IMR-90 (cell line): ENCODE measurements at regions not wholly inside any gene's neighbourhood (a gene's known extent, or its start where the extent isn't known, plus 50 kb on each side); places are given as distances from the start of the nearest gene placed in this dataset.

Source experiments
- ATAC-seq: fragments of 200-7000 bp; cut with Tn5 transposase; 2 replicates; pipeline ENCODE4 v1.9.1; 2020; ENCODE audit warnings: low read depth, mild to moderate bottlenecking, moderate library complexity
- BruUV-seq: library from RNA; stranded (reverse); fragments of 400-500 nt; replicated peaks from 2 replicates; lab custom pipeline; 2021; lab: Mats Ljungman, UMichigan
- CTCF ChIA-PET: fragments of 300-600 bp; formaldehyde crosslinking; extraction: SDS; loops from one replicate; lab custom pipeline; 2021; ENCODE audit warnings: antibody characterized with exemption; lab: Yijun Ruan, JAX
- POLR2A ChIA-PET: fragments of 300-600 bp; sonication (Branson Sonifier 250); formaldehyde crosslinking; loops from one replicate; lab custom pipeline; 2022; ENCODE audit warnings: antibody characterized with exemption; ENCODE audit not compliant: unreplicated experiment; lab: Charles Lee
- DNase-seq: peaks from one replicate; pipeline ENCODE4 v3.0.0; 2013
- H2AFZ ChIP-seq: replicated peaks from 2 replicates; pipeline ENCODE3; 2013; ENCODE audit warnings: low read length, mild to moderate bottlenecking; ENCODE audit not compliant: poor library complexity
- H2AK5ac ChIP-seq: 2 replicates; pipeline ENCODE4 v1.6.1; 2013; ENCODE audit warnings: low read depth, low read length, inconsistent platforms
- H2AK9ac ChIP-seq: replicated peaks from 2 replicates; pipeline ENCODE3; 2013; ENCODE audit warnings: mild to moderate bottlenecking, low read depth, low read length, moderate library complexity; ENCODE audit not compliant: poor library complexity
- H2BK120ac ChIP-seq: 2 replicates; pipeline ENCODE4 v1.6.1; 2013; ENCODE audit warnings: low read depth, low read length, inconsistent platforms
- H2BK15ac ChIP-seq: 3 replicates; pipeline ENCODE4 v1.6.1; 2013; ENCODE audit warnings: low read depth, low read length, inconsistent platforms
- H2BK20ac ChIP-seq: 2 replicates; pipeline ENCODE4 v1.6.1; 2013; ENCODE audit warnings: low read depth, mild to moderate bottlenecking, inconsistent platforms, low read length, moderate library complexity
- H2BK5ac ChIP-seq: 2 replicates; pipeline ENCODE4 v1.6.1; 2013; ENCODE audit warnings: mild to moderate bottlenecking, low read depth, low read length, inconsistent platforms; ENCODE audit not compliant: poor library complexity, severe bottlenecking
- H3K14ac ChIP-seq: replicated peaks from 2 replicates; pipeline ENCODE4 v1.6.1; 2013; ENCODE audit warnings: low read depth, low read length, inconsistent platforms
- H3K18ac ChIP-seq: 2 replicates; pipeline ENCODE4 v1.6.1; 2013; ENCODE audit warnings: low read depth, low read length, control low read depth
- H3K23ac ChIP-seq: 2 replicates; pipeline ENCODE4 v1.6.1; 2013; ENCODE audit warnings: low read depth, low read length, inconsistent platforms
- H3K27ac ChIP-seq: 2 replicates; pipeline ENCODE4 v1.5.1; 2013; ENCODE audit warnings: mild to moderate bottlenecking, control low read depth, low read length; ENCODE audit not compliant: insufficient read depth
- H3K27me3 ChIP-seq: 2 replicates; pipeline ENCODE4 v1.6.1; 2013; ENCODE audit warnings: low read length; ENCODE audit not compliant: control insufficient read depth, insufficient read depth
- H3K36me3 ChIP-seq: 2 replicates; pipeline ENCODE4 v1.6.1; 2013; ENCODE audit warnings: low read length, mixed read lengths; ENCODE audit not compliant: control insufficient read depth, insufficient read depth
- H3K4ac ChIP-seq: 2 replicates; pipeline ENCODE4 v1.6.1; 2013; ENCODE audit warnings: low read depth, low read length, inconsistent platforms
- H3K4me1 ChIP-seq: 2 replicates; pipeline ENCODE4 v1.6.1; 2013; ENCODE audit warnings: low read length, mixed read lengths; ENCODE audit not compliant: control insufficient read depth, insufficient read depth
- H3K4me2 ChIP-seq: 2 replicates; pipeline ENCODE4 v1.6.1; 2013; ENCODE audit warnings: low read depth, mild to moderate bottlenecking, control low read depth, low read length, moderate library complexity
- H3K4me3 ChIP-seq: 2 replicates; pipeline ENCODE4 v1.5.1; 2013; ENCODE audit warnings: low read depth, mild to moderate bottlenecking, control low read depth, low read length, moderate library complexity; ENCODE audit not compliant: insufficient read depth
- H3K56ac ChIP-seq: 2 replicates; pipeline ENCODE4 v1.6.1; 2013; ENCODE audit warnings: low read length, inconsistent platforms; ENCODE audit not compliant: insufficient read depth; ENCODE audit errors: extremely low read depth
- H3K79me1 ChIP-seq, 2 experiments: 2 replicates each; pipeline ENCODE4 v1.6.1; 2013; ENCODE audit warnings: low read length in 2 of 2, inconsistent platforms in 1 of 2, low read depth in 1 of 2
- H3K9ac ChIP-seq: 2 replicates; pipeline ENCODE4 v1.6.1; 2013; ENCODE audit warnings: low read depth, low read length, control low read depth
- H3K9me1 ChIP-seq: 2 replicates; pipeline ENCODE4 v1.6.1; 2013; ENCODE audit warnings: low read length, inconsistent platforms; ENCODE audit not compliant: insufficient read depth
- H3K9me3 ChIP-seq: 2 replicates; pipeline ENCODE4 v1.6.1; 2013; ENCODE audit warnings: low read length; ENCODE audit not compliant: control insufficient read depth, insufficient read depth
- H4K20me1 ChIP-seq: 2 replicates; pipeline ENCODE4 v1.6.1; 2013; ENCODE audit warnings: low read length, inconsistent platforms; ENCODE audit not compliant: insufficient read depth
- H4K5ac ChIP-seq: 2 replicates; pipeline ENCODE4 v1.6.1; 2013; ENCODE audit warnings: mild to moderate bottlenecking, low read depth, low read length, control low read depth
- H4K8ac ChIP-seq, 2 experiments: 2 replicates each; pipeline ENCODE4 v1.6.1; 2013; ENCODE audit warnings: low read depth in 2 of 2, low read length in 2 of 2, control low read depth in 1 of 2, inconsistent platforms in 1 of 2
- H4K91ac ChIP-seq: 2 replicates; pipeline ENCODE4 v1.6.1; 2013; ENCODE audit warnings: low read depth, low read length, inconsistent platforms; ENCODE audit not compliant: insufficient read depth
- BHLHE40 ChIP-seq: fragments of 150-350 bp; IDR thresholded peaks from 2 replicates; pipeline ENCODE4 v1.6.1; 2016; ENCODE audit warnings: mild to moderate bottlenecking, low read depth, low read length
- CEBPB ChIP-seq: IDR thresholded peaks from 2 replicates; pipeline ENCODE4 v1.6.1; 2012; ENCODE audit warnings: low read depth, low read length, improper control_type of control experiment
- CHD1 ChIP-seq: IDR thresholded peaks from 2 replicates; pipeline ENCODE4 v1.6.1; 2012; ENCODE audit warnings: low read depth, low read length, improper control_type of control experiment
- ELK1 ChIP-seq: fragments of 150-350 bp; IDR thresholded peaks from 2 replicates; pipeline ENCODE4 v1.6.1; 2016; ENCODE audit warnings: low read depth, mild to moderate bottlenecking, low read length, moderate library complexity, borderline replicate concordance
- FOS ChIP-seq: fragments of 150-350 bp; IDR thresholded peaks from 2 replicates; pipeline ENCODE4 v1.6.1; 2016; ENCODE audit warnings: low read depth, low read length
- MAFK ChIP-seq: IDR thresholded peaks from 2 replicates; pipeline ENCODE4 v1.6.1; 2012; ENCODE audit warnings: low read depth, low read length, improper control_type of control experiment
- MAZ ChIP-seq: IDR thresholded peaks from 2 replicates; pipeline ENCODE4 v1.6.1; 2012; ENCODE audit warnings: low read depth, mild to moderate bottlenecking, low read length, improper control_type of control experiment, moderate library complexity, borderline replicate concordance
- MXI1 ChIP-seq: IDR thresholded peaks from 2 replicates; pipeline ENCODE4 v1.6.1; 2012; ENCODE audit warnings: low read depth, mild to moderate bottlenecking, low read length, moderate library complexity, borderline replicate concordance
- NFE2L2 ChIP-seq: fragments of 150-350 bp; IDR thresholded peaks from 2 replicates; pipeline ENCODE4 v1.6.1; 2016; ENCODE audit warnings: low read depth, mild to moderate bottlenecking, low read length
- POLR2A ChIP-seq: IDR thresholded peaks from 2 replicates; pipeline ENCODE4 v1.6.1; 2012; ENCODE audit warnings: mild to moderate bottlenecking, low read depth, low read length
- RAD21 ChIP-seq: IDR thresholded peaks from 2 replicates; pipeline ENCODE4 v1.6.1; 2012; ENCODE audit warnings: low read length, improper control_type of control experiment
- RCOR1 ChIP-seq: IDR thresholded peaks from 2 replicates; pipeline ENCODE4 v1.6.1; 2012; ENCODE audit warnings: mild to moderate bottlenecking, low read length, improper control_type of control experiment; ENCODE audit not compliant: insufficient replicate concordance
- RFX5 ChIP-seq: IDR thresholded peaks from 2 replicates; pipeline ENCODE4 v1.8.0; 2012; ENCODE audit warnings: low read depth, mild to moderate bottlenecking, low read length, moderate library complexity
- SMC3 ChIP-seq: fragments of 150-350 bp; IDR thresholded peaks from 2 replicates; pipeline ENCODE4 v1.6.1; 2016; ENCODE audit warnings: low read depth, mild to moderate bottlenecking, antibody characterized with exemption, low read length, moderate library complexity
- WGBS, 2 experiments: methylation state at CpG; one replicate each; pipeline versions ENCODE4 v1.1.5 to v1.1.7; 2013; ENCODE audit warnings: missing lambda C conversion rate in 2 of 2; ENCODE audit not compliant: insufficient read length in 1 of 2; ENCODE audit errors: extremely low coverage in 2 of 2; 5-methylcytosine and 5-hydroxymethylcytosine counted together
- dilution Hi-C: fragments of 300-500 bp; cut with HindIII; formaldehyde crosslinking; loops from one replicate; pipeline ENCODE4 v1.14.3; 2018; ENCODE audit warnings: low sequenced_read_pairs; ENCODE audit not compliant: unreplicated experiment
- in situ Hi-C: fragments of 300-500 bp; cut with MboI; formaldehyde crosslinking; loops from 3 replicates; pipeline ENCODE4 v1.14.3; 2019; ENCODE audit warnings: low sequenced_read_pairs, inconsistent platforms, mixed read lengths
- intact Hi-C: fragments of 100-400 bp; cut with micrococcal nuclease; formaldehyde crosslinking; loops from 2 replicates; pipeline ENCODE4 v1.10.0; 2022
- TF ChIP-seq, protein P1 (sequence below): fragments of 150-350 bp; IDR thresholded peaks from 2 replicates; pipeline ENCODE4 v1.6.1; 2017; ENCODE audit warnings: mild to moderate bottlenecking, antibody characterized with exemption, low read length, low read depth
- TF ChIP-seq, protein P2 (sequence below): conservative IDR thresholded peaks from 2 replicates; pipeline ENCODE4 v1.5.1; 2012; ENCODE audit warnings: mild to moderate bottlenecking, low read depth, low read length, improper control_type of control experiment

DNA sequence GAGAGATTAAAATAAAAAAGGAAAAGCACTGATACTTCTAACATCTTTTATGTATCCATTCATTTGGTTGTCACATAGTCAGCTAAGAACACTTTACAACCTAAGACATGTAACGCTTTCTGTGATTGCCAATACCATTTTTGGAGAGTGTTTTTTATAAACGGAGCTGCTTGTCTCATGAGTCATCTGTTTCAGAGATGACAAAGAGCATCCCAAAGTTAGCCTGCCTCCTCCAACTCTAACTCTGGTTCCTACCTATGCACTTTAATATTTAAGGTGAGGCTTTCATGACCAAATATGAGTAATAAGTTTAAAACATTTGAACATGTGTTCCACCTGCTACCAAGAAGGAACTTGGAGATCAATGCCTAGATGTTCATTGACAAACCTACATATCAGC is 260.1 kb upstream of the SMIM21 start:
- no peaks in the 10 kb centered on the region for H3K9me1 ChIP-seq
- H3K9me3 ChIP-seq, result no peaks in the 10 kb centered on the region
- no peak overlapping the region for H2BK20ac ChIP-seq
- POLR2A ChIA-PET, result no interaction called here
- no peaks in the 10 kb centered on the region for H3K36me3 ChIP-seq
- no peak overlapping the region for H3K56ac ChIP-seq
- dilution Hi-C loops, result no loop called here
- H2BK15ac ChIP-seq, result no peak overlapping the region
- ATAC-seq, result no peak
- no peak overlapping the region for H4K5ac ChIP-seq
- H2BK5ac ChIP-seq, result no peak overlapping the region
- no peak overlapping the region for H3K4me2 ChIP-seq
- H3K4me1 ChIP-seq, result no peaks in the 10 kb centered on the region
- TF ChIP-seq MXI1 (no peak), RFX5 (no peak), FOS (no peak), SMC3 (no peak), POLR2A (no peak), BHLHE40 (no peak), CEBPB (no peak), MAFK (no peak), RAD21 (no peak), CHD1 (no peak), NFE2L2 (no peak), ELK1 (no peak), RCOR1 (no peak), MAZ (no peak)
- TF ChIP-seq, protein P1, sequence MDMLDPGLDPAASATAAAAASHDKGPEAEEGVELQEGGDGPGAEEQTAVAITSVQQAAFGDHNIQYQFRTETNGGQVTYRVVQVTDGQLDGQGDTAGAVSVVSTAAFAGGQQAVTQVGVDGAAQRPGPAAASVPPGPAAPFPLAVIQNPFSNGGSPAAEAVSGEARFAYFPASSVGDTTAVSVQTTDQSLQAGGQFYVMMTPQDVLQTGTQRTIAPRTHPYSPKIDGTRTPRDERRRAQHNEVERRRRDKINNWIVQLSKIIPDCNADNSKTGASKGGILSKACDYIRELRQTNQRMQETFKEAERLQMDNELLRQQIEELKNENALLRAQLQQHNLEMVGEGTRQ, result no peak
- TF ChIP-seq, protein P2, sequence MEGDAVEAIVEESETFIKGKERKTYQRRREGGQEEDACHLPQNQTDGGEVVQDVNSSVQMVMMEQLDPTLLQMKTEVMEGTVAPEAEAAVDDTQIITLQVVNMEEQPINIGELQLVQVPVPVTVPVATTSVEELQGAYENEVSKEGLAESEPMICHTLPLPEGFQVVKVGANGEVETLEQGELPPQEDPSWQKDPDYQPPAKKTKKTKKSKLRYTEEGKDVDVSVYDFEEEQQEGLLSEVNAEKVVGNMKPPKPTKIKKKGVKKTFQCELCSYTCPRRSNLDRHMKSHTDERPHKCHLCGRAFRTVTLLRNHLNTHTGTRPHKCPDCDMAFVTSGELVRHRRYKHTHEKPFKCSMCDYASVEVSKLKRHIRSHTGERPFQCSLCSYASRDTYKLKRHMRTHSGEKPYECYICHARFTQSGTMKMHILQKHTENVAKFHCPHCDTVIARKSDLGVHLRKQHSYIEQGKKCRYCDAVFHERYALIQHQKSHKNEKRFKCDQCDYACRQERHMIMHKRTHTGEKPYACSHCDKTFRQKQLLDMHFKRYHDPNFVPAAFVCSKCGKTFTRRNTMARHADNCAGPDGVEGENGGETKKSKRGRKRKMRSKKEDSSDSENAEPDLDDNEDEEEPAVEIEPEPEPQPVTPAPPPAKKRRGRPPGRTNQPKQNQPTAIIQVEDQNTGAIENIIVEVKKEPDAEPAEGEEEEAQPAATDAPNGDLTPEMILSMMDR, result no peak
- H3K18ac ChIP-seq, result no peak overlapping the region
- no peak overlapping the region for H2BK120ac ChIP-seq
- no peaks in the 10 kb centered on the region for H3K79me1 ChIP-seq
- no TSS peak for BruUV-seq
- no peak overlapping the region for H2AK9ac ChIP-seq
- H4K8ac ChIP-seq, result no peak overlapping the region
- intact Hi-C loops, result no loop called here
- no peak overlapping the region for H3K4ac ChIP-seq
- no peak overlapping the region for H3K14ac ChIP-seq
- no peak for DNase-seq
- H3K27ac ChIP-seq, result no peak overlapping the region
- CTCF ChIA-PET, result no interaction called here
- no peak overlapping the region for H2AK5ac ChIP-seq
- no peak overlapping the region for H3K23ac ChIP-seq
- no peak overlapping the region for H3K4me3 ChIP-seq
- no peak overlapping the region for H3K9ac ChIP-seq
- no peaks in the 10 kb centered on the region for H4K20me1 ChIP-seq
- no peaks in the 10 kb centered on the region; the same call in 1 of the 2 replicates for H3K27me3 ChIP-seq
- no peak overlapping the region for H4K91ac ChIP-seq
- in situ Hi-C loops, result no loop called here
- no CpG with 5 or more reads among the region's 2 CpGs for WGBS, 2 experiments
- no peak overlapping the region for H2AFZ ChIP-seq
